NB4 (cell line): ENCODE measurements at regions not wholly inside any gene's neighbourhood (a gene's known extent, or its start where the extent isn't known, plus 50 kb on each side); places are given as distances from the start of the nearest gene placed in this dataset.
"Not testable (repeated sequence)": the region's sequence is repeated elsewhere in the genome, so short reads cannot be mapped to it uniquely, and the experiment has no call there.

Experiments used
- DNase-seq: peaks from one replicate; pipeline ENCODE4 v3.0.0; 2010; ENCODE audit warnings: low read depth
- H3K4me3 ChIP-seq: one replicate; pipeline ENCODE4 v1.5.1; 2011; ENCODE audit warnings: mild to moderate bottlenecking, low read depth, low read length, moderate library complexity
- MAX ChIP-seq: IDR thresholded peaks from 2 replicates; pipeline ENCODE4 v1.6.1; 2011; ENCODE audit warnings: low read depth, low read length
- MYC ChIP-seq: IDR thresholded peaks from 2 replicates; pipeline ENCODE4 v1.6.1; 2011; ENCODE audit warnings: low read depth, low read length
- POLR2A ChIP-seq: IDR thresholded peaks from 2 replicates; pipeline ENCODE4 v1.6.1; 2011; ENCODE audit warnings: mild to moderate bottlenecking; ENCODE audit not compliant: insufficient read length; ENCODE audit errors: extremely low read depth
- TF ChIP-seq, protein P1 (sequence below): IDR thresholded peaks from one replicate; pipeline ENCODE4 v1.5.1; 2012; ENCODE audit warnings: low read depth, low read length

DNA sequence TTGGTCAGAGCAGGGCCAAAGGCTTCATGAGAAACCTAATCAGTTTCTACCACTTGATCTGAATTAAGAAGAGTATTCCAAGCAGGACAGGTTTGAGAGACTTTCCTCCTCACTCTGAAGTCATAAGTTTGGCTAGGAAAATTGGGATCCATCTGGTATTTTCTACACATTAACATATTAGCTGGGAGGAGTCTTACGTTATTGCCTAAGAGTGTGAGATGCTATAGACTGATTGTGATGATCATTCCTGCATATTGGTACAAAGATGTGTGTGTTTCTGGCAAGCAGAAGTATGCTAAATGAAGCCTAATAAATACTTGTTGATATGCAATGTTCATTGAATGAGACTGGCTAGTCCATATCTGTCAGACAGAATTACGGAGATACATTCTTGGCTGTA, 73.5 kb upstream of the RASGRP1 start:
- no peak for DNase-seq
- no peak overlapping the region for H3K4me3 ChIP-seq
- no peak for TF ChIP-seq POLR2A
- TF ChIP-seq MAX = no peak
- TF ChIP-seq MYC = no peak
- TF ChIP-seq, protein P1, sequence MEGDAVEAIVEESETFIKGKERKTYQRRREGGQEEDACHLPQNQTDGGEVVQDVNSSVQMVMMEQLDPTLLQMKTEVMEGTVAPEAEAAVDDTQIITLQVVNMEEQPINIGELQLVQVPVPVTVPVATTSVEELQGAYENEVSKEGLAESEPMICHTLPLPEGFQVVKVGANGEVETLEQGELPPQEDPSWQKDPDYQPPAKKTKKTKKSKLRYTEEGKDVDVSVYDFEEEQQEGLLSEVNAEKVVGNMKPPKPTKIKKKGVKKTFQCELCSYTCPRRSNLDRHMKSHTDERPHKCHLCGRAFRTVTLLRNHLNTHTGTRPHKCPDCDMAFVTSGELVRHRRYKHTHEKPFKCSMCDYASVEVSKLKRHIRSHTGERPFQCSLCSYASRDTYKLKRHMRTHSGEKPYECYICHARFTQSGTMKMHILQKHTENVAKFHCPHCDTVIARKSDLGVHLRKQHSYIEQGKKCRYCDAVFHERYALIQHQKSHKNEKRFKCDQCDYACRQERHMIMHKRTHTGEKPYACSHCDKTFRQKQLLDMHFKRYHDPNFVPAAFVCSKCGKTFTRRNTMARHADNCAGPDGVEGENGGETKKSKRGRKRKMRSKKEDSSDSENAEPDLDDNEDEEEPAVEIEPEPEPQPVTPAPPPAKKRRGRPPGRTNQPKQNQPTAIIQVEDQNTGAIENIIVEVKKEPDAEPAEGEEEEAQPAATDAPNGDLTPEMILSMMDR = no peak

GRCh38 chr15:38638811-38639210, 74.2 kb upstream of the RASGRP1 start:
- TF ChIP-seq POLR2A (no peak), MYC (no peak), MAX (no peak)
- TF ChIP-seq, protein P1 = no peak
- H3K4me3 ChIP-seq = no peak overlapping the region
- no peak for DNase-seq

DNA sequence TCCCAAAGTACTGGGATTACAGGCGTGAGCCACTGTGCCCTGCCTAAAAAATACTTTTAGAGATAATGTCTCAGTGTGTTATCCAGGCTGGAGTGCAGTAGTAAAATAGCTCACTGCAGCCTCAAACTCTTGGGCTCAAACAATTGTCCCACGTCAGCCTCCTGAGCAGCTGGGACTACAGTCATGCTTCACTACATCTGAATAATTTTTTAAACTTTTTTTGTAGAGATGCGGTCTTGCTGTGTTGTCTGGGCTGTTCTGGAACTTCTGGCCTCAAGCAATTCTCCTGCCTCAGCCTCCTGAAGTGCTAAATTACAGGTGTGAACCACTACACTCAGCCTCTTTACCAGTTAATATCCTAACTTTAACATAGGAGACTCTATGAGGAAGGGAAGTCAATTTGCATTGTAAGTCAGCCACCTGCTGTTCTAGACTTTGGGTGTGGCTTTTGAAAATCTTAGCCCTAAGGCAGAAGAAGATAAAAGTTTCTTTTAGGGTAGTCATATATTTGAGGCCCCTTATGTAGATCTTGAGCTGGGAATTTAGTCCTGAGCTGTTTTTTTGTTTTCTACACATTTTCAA, 78.2 kb upstream of the RASGRP1 start:
- DNase-seq = no peak
- TF ChIP-seq, protein P1 = no peak
- TF ChIP-seq MAX = no peak
- TF ChIP-seq POLR2A = no peak
- no peak for TF ChIP-seq MYC
- no peak overlapping the region for H3K4me3 ChIP-seq

DNA sequence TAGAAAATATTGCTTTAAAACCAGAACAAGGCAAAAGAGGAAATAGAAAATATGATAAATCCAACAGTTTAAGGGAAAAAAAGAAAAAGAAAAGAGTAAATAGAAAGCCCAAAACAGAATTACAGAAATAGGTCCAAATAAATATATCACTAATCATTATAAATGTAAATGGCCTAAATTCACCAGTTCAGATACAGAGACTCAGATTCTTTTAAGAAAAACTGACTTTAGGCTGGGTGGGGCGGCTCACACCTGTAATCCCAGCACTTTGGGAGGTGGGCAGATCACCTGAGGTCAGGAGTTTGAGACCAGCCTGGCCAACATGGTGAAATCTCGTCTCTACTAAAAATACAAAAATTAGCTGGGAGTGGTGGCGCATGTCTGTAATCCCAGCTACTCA, 79.7 kb upstream of the RASGRP1 start:
- H3K4me3 ChIP-seq, DNase-seq: not testable (repeated sequence)

GRCh38 chr15:38646716-38647115, 82.1 kb upstream of the RASGRP1 start:
- no peak for TF ChIP-seq POLR2A
- no peak for TF ChIP-seq MAX
- TF ChIP-seq, protein P1 = no peak
- TF ChIP-seq MYC = no peak
- no peak for DNase-seq
- H3K4me3 ChIP-seq = no peak overlapping the region

GRCh38 chr15:38647683-38648082, 83.1 kb upstream of the RASGRP1 start:
- no peak overlapping the region for H3K4me3 ChIP-seq
- DNase-seq = no peak
- TF ChIP-seq POLR2A (no peak), MAX (no peak), MYC (no peak)
- TF ChIP-seq, protein P1 = no peak
